Daoy (cell line): ENCODE measurements at regions not wholly inside any gene's neighbourhood (a gene's known extent, or its start where the extent isn't known, plus 50 kb on each side); places are given as distances from the start of the nearest gene placed in this dataset.

ENCODE experiments used
- DNase-seq: peaks from one replicate; pipeline ENCODE4 v3.0.0-alpha.2; 2015; ENCODE audit warnings: low read depth

GRCh38 chr13:40215747-40216146, 450.7 kb downstream of the FOXO1 start:
- DNase-seq, result no peak

GRCh38 chr13:40217675-40218074, 448.8 kb downstream of the FOXO1 start:
- no peak for DNase-seq

GRCh38 chr13:40220299-40220935, 446.0 kb downstream of the FOXO1 start:
- DNase-seq, result no peak

GRCh38 chr13:40221131-40221459, 445.3 kb downstream of the FOXO1 start:
- DNase-seq, result no peak

- no peak for DNase-seq
These were observed 444.8 kb downstream of the FOXO1 start for GRCh38 chr13:40221460-40222201.

GRCh38 chr13:40223585-40223984, 442.9 kb downstream of the FOXO1 start:
- no peak for DNase-seq

- DNase-seq, result no peak
These were observed 437.9 kb downstream of the FOXO1 start for GRCh38 chr13:40228496-40228895.

- no peak for DNase-seq
These were observed 437.5 kb downstream of the FOXO1 start for GRCh38 chr13:40228990-40229389.

GRCh38 chr13:40230833-40231266, 435.6 kb downstream of the FOXO1 start:
- DNase-seq, result peak; percentile 35

GRCh38 chr13:40231311-40231710, 435.1 kb downstream of the FOXO1 start:
- DNase-seq, result no peak

GRCh38 chr13:40231751-40232150, 434.7 kb downstream of the FOXO1 start:
- no peak for DNase-seq

- DNase-seq, result no peak
These were observed 434.0 kb downstream of the FOXO1 start for GRCh38 chr13:40232311-40233040.

- DNase-seq, result no peak
These were observed 432.7 kb downstream of the FOXO1 start for GRCh38 chr13:40233731-40234195.

GRCh38 chr13:40235160-40235796, 431.2 kb downstream of the FOXO1 start:
- DNase-seq, result peak; percentile 29

- DNase-seq, result no peak
These were observed 429.8 kb downstream of the FOXO1 start for GRCh38 chr13:40236566-40237168.

GRCh38 chr13:40238761-40239160, 427.7 kb downstream of the FOXO1 start:
- no peak for DNase-seq

GRCh38 chr13:40240293-40240692, 426.1 kb downstream of the FOXO1 start:
- DNase-seq, result no peak

- no peak for DNase-seq
These were observed 425.2 kb downstream of the FOXO1 start for GRCh38 chr13:40241125-40241798.

- no peak for DNase-seq
These were observed 423.4 kb downstream of the FOXO1 start for GRCh38 chr13:40243047-40243446.

- no peak for DNase-seq
These were observed 422.5 kb downstream of the FOXO1 start for GRCh38 chr13:40243982-40244381.

- no peak for DNase-seq
These were observed 420.9 kb downstream of the FOXO1 start for GRCh38 chr13:40245567-40245966.
